HCT116 (cell line): ENCODE measurements at regions not wholly inside any gene's neighbourhood (a gene's known extent, or its start where the extent isn't known, plus 50 kb on each side); places are given as distances from the start of the nearest gene placed in this dataset.

Experiments used
- EZH2 ChIP-seq: fragments of 200-600 bp; sonication (generic); IDR thresholded peaks from 2 replicates; pipeline ENCODE4 v1.6.1; 2017; ENCODE audit warnings: antibody characterized with exemption, mixed run types
- POLR2A ChIP-seq: IDR thresholded peaks from 2 replicates; pipeline ENCODE4 v1.7.0; 2011; ENCODE audit warnings: borderline replicate concordance; ENCODE audit not compliant: insufficient read depth, insufficient read length; ENCODE audit errors: extremely low read depth
- POLR2AphosphoS5 ChIP-seq: IDR thresholded peaks from 2 replicates; pipeline ENCODE4 v1.6.1; 2011; ENCODE audit warnings: mild to moderate bottlenecking, low read depth, low read length, moderate library complexity
- SRF ChIP-seq: IDR thresholded peaks from 2 replicates; pipeline ENCODE4 v1.6.1; 2012; ENCODE audit warnings: low read depth
- TCF7L2 ChIP-seq: IDR thresholded peaks from 2 replicates; pipeline ENCODE4 v1.7.0; 2011; ENCODE audit warnings: borderline replicate concordance, inconsistent platforms; ENCODE audit not compliant: insufficient read depth, insufficient read length; ENCODE audit errors: extremely low read depth
- YY1 ChIP-seq: IDR thresholded peaks from 2 replicates; pipeline ENCODE4 v1.6.1; 2011; ENCODE audit warnings: low read length, low read depth, moderate library complexity, mild to moderate bottlenecking; ENCODE audit not compliant: insufficient replicate concordance; ENCODE audit errors: extremely low read depth
- ZFX ChIP-seq: fragments of 450-650 bp; IDR thresholded peaks from 2 replicates; pipeline ENCODE4 v1.6.1; 2017
- ZNF274 ChIP-seq: fragments of 200-500 bp; sonication (Bioruptor generic); IDR thresholded peaks from 2 replicates; pipeline ENCODE4 v1.6.1; 2014; ENCODE audit warnings: mild to moderate bottlenecking, low read depth, low read length, inconsistent platforms
- TF ChIP-seq, protein P1 (sequence below), 3 experiments: fragments of 200-600 bp in 1 of 3; sonication (generic) in 1 of 3; IDR thresholded peaks in 2 of 3; conservative IDR thresholded peaks in 1 of 3; 2 replicates each; pipeline ENCODE4 v1.5.1; 2012 to 2017; ENCODE audit warnings: low read depth in 2 of 3, low read length in 2 of 3, antibody characterized with exemption in 1 of 3, borderline replicate concordance in 1 of 3, control low read depth in 1 of 3, mild to moderate bottlenecking in 1 of 3, mixed read lengths in 1 of 3, mixed run types in 1 of 3, moderate library complexity in 1 of 3; ENCODE audit not compliant: insufficient read depth in 1 of 3
- TF ChIP-seq, protein P2 (sequence below): IDR thresholded peaks from 2 replicates; pipeline ENCODE4 v1.6.1; 2012; ENCODE audit warnings: low read depth

DNA sequence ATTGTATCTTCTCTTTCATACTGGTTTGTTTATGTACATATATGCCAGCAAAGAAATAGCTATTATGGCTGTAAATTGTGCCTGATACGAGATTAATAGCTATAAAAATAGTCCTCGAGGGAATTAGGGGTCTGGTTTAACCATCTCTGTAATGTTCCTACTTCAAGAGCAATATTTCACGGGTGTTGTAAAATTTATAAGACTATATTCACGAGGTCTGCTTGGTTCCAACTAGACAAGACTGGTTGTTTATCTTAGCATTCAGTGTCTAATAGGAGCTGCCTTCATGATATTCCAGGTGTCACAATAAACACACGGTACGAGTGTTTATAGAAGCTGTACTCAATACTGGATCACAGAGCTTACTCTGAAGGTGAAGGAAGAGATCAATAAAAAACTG, 389.9 kb downstream of the SIPA1L2 start:
- no peak for TF ChIP-seq SRF
- TF ChIP-seq ZNF274, result no peak
- TF ChIP-seq, protein P1, sequence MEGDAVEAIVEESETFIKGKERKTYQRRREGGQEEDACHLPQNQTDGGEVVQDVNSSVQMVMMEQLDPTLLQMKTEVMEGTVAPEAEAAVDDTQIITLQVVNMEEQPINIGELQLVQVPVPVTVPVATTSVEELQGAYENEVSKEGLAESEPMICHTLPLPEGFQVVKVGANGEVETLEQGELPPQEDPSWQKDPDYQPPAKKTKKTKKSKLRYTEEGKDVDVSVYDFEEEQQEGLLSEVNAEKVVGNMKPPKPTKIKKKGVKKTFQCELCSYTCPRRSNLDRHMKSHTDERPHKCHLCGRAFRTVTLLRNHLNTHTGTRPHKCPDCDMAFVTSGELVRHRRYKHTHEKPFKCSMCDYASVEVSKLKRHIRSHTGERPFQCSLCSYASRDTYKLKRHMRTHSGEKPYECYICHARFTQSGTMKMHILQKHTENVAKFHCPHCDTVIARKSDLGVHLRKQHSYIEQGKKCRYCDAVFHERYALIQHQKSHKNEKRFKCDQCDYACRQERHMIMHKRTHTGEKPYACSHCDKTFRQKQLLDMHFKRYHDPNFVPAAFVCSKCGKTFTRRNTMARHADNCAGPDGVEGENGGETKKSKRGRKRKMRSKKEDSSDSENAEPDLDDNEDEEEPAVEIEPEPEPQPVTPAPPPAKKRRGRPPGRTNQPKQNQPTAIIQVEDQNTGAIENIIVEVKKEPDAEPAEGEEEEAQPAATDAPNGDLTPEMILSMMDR (IDR thresholded peaks at IDR 0.05 in 2 of 3, conservative IDR thresholded peaks at IDR 0.05 in 1 of 3; ENCODE audit: borderline replicate concordance in 1 of 3, insufficient read depth in 1 of 3, low read depth in 2 of 3, low read length in 2 of 3), result no peak
- no peak for TF ChIP-seq POLR2A
- no peak for TF ChIP-seq POLR2AphosphoS5
- TF ChIP-seq, protein P2, sequence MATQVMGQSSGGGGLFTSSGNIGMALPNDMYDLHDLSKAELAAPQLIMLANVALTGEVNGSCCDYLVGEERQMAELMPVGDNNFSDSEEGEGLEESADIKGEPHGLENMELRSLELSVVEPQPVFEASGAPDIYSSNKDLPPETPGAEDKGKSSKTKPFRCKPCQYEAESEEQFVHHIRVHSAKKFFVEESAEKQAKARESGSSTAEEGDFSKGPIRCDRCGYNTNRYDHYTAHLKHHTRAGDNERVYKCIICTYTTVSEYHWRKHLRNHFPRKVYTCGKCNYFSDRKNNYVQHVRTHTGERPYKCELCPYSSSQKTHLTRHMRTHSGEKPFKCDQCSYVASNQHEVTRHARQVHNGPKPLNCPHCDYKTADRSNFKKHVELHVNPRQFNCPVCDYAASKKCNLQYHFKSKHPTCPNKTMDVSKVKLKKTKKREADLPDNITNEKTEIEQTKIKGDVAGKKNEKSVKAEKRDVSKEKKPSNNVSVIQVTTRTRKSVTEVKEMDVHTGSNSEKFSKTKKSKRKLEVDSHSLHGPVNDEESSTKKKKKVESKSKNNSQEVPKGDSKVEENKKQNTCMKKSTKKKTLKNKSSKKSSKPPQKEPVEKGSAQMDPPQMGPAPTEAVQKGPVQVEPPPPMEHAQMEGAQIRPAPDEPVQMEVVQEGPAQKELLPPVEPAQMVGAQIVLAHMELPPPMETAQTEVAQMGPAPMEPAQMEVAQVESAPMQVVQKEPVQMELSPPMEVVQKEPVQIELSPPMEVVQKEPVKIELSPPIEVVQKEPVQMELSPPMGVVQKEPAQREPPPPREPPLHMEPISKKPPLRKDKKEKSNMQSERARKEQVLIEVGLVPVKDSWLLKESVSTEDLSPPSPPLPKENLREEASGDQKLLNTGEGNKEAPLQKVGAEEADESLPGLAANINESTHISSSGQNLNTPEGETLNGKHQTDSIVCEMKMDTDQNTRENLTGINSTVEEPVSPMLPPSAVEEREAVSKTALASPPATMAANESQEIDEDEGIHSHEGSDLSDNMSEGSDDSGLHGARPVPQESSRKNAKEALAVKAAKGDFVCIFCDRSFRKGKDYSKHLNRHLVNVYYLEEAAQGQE, result no peak
- TF ChIP-seq ZFX, result no peak
- no peak for TF ChIP-seq TCF7L2
- no peak for TF ChIP-seq EZH2
- no peak for TF ChIP-seq YY1
